IMR-90 (cell line): ENCODE measurements at regions not wholly inside any gene's neighbourhood (a gene's known extent, or its start where the extent isn't known, plus 50 kb on each side); places are given as distances from the start of the nearest gene placed in this dataset.

Experiments
- ATAC-seq: fragments of 200-7000 bp; cut with Tn5 transposase; 2 replicates; pipeline ENCODE4 v1.9.1; 2020; ENCODE audit warnings: low read depth, mild to moderate bottlenecking, moderate library complexity
- BruUV-seq: library from RNA; stranded (reverse); fragments of 400-500 nt; replicated peaks from 2 replicates; lab custom pipeline; 2021; lab: Mats Ljungman, UMichigan
- CTCF ChIA-PET: fragments of 300-600 bp; formaldehyde crosslinking; extraction: SDS; loops from one replicate; lab custom pipeline; 2021; ENCODE audit warnings: antibody characterized with exemption; lab: Yijun Ruan, JAX
- POLR2A ChIA-PET: fragments of 300-600 bp; sonication (Branson Sonifier 250); formaldehyde crosslinking; loops from one replicate; lab custom pipeline; 2022; ENCODE audit warnings: antibody characterized with exemption; ENCODE audit not compliant: unreplicated experiment; lab: Charles Lee
- DNase-seq: peaks from one replicate; pipeline ENCODE4 v3.0.0; 2013
- H2AFZ ChIP-seq: replicated peaks from 2 replicates; pipeline ENCODE3; 2013; ENCODE audit warnings: low read length, mild to moderate bottlenecking; ENCODE audit not compliant: poor library complexity
- H2AK5ac ChIP-seq: 2 replicates; pipeline ENCODE4 v1.6.1; 2013; ENCODE audit warnings: low read depth, low read length, inconsistent platforms
- H2AK9ac ChIP-seq: replicated peaks from 2 replicates; pipeline ENCODE3; 2013; ENCODE audit warnings: mild to moderate bottlenecking, low read depth, low read length, moderate library complexity; ENCODE audit not compliant: poor library complexity
- H2BK120ac ChIP-seq: 2 replicates; pipeline ENCODE4 v1.6.1; 2013; ENCODE audit warnings: low read depth, low read length, inconsistent platforms
- H2BK15ac ChIP-seq: 3 replicates; pipeline ENCODE4 v1.6.1; 2013; ENCODE audit warnings: low read depth, low read length, inconsistent platforms
- H2BK20ac ChIP-seq: 2 replicates; pipeline ENCODE4 v1.6.1; 2013; ENCODE audit warnings: low read depth, mild to moderate bottlenecking, inconsistent platforms, low read length, moderate library complexity
- H2BK5ac ChIP-seq: 2 replicates; pipeline ENCODE4 v1.6.1; 2013; ENCODE audit warnings: mild to moderate bottlenecking, low read depth, low read length, inconsistent platforms; ENCODE audit not compliant: poor library complexity, severe bottlenecking
- H3K14ac ChIP-seq: replicated peaks from 2 replicates; pipeline ENCODE4 v1.6.1; 2013; ENCODE audit warnings: low read depth, low read length, inconsistent platforms
- H3K18ac ChIP-seq: 2 replicates; pipeline ENCODE4 v1.6.1; 2013; ENCODE audit warnings: low read depth, low read length, control low read depth
- H3K23ac ChIP-seq: 2 replicates; pipeline ENCODE4 v1.6.1; 2013; ENCODE audit warnings: low read depth, low read length, inconsistent platforms
- H3K27ac ChIP-seq: 2 replicates; pipeline ENCODE4 v1.5.1; 2013; ENCODE audit warnings: mild to moderate bottlenecking, control low read depth, low read length; ENCODE audit not compliant: insufficient read depth
- H3K27me3 ChIP-seq: 2 replicates; pipeline ENCODE4 v1.6.1; 2013; ENCODE audit warnings: low read length; ENCODE audit not compliant: control insufficient read depth, insufficient read depth
- H3K36me3 ChIP-seq: 2 replicates; pipeline ENCODE4 v1.6.1; 2013; ENCODE audit warnings: low read length, mixed read lengths; ENCODE audit not compliant: control insufficient read depth, insufficient read depth
- H3K4ac ChIP-seq: 2 replicates; pipeline ENCODE4 v1.6.1; 2013; ENCODE audit warnings: low read depth, low read length, inconsistent platforms
- H3K4me1 ChIP-seq: 2 replicates; pipeline ENCODE4 v1.6.1; 2013; ENCODE audit warnings: low read length, mixed read lengths; ENCODE audit not compliant: control insufficient read depth, insufficient read depth
- H3K4me2 ChIP-seq: 2 replicates; pipeline ENCODE4 v1.6.1; 2013; ENCODE audit warnings: low read depth, mild to moderate bottlenecking, control low read depth, low read length, moderate library complexity
- H3K4me3 ChIP-seq: 2 replicates; pipeline ENCODE4 v1.5.1; 2013; ENCODE audit warnings: low read depth, mild to moderate bottlenecking, control low read depth, low read length, moderate library complexity; ENCODE audit not compliant: insufficient read depth
- H3K56ac ChIP-seq: 2 replicates; pipeline ENCODE4 v1.6.1; 2013; ENCODE audit warnings: low read length, inconsistent platforms; ENCODE audit not compliant: insufficient read depth; ENCODE audit errors: extremely low read depth
- H3K79me1 ChIP-seq, 2 experiments: 2 replicates each; pipeline ENCODE4 v1.6.1; 2013; ENCODE audit warnings: low read length in 2 of 2, inconsistent platforms in 1 of 2, low read depth in 1 of 2
- H3K9ac ChIP-seq: 2 replicates; pipeline ENCODE4 v1.6.1; 2013; ENCODE audit warnings: low read depth, low read length, control low read depth
- H3K9me1 ChIP-seq: 2 replicates; pipeline ENCODE4 v1.6.1; 2013; ENCODE audit warnings: low read length, inconsistent platforms; ENCODE audit not compliant: insufficient read depth
- H3K9me3 ChIP-seq: 2 replicates; pipeline ENCODE4 v1.6.1; 2013; ENCODE audit warnings: low read length; ENCODE audit not compliant: control insufficient read depth, insufficient read depth
- H4K20me1 ChIP-seq: 2 replicates; pipeline ENCODE4 v1.6.1; 2013; ENCODE audit warnings: low read length, inconsistent platforms; ENCODE audit not compliant: insufficient read depth
- H4K5ac ChIP-seq: 2 replicates; pipeline ENCODE4 v1.6.1; 2013; ENCODE audit warnings: mild to moderate bottlenecking, low read depth, low read length, control low read depth
- H4K8ac ChIP-seq, 2 experiments: 2 replicates each; pipeline ENCODE4 v1.6.1; 2013; ENCODE audit warnings: low read depth in 2 of 2, low read length in 2 of 2, control low read depth in 1 of 2, inconsistent platforms in 1 of 2
- H4K91ac ChIP-seq: 2 replicates; pipeline ENCODE4 v1.6.1; 2013; ENCODE audit warnings: low read depth, low read length, inconsistent platforms; ENCODE audit not compliant: insufficient read depth
- CTCF ChIP-seq: conservative IDR thresholded peaks from 2 replicates; pipeline ENCODE4 v1.5.1; 2012; ENCODE audit warnings: mild to moderate bottlenecking, low read depth, low read length, improper control_type of control experiment
- WGBS, 2 experiments: methylation state at CpG; one replicate each; pipeline versions ENCODE4 v1.1.5 to v1.1.7; 2013; ENCODE audit warnings: missing lambda C conversion rate in 2 of 2; ENCODE audit not compliant: insufficient read length in 1 of 2; ENCODE audit errors: extremely low coverage in 2 of 2; 5-methylcytosine and 5-hydroxymethylcytosine counted together
- dilution Hi-C: fragments of 300-500 bp; cut with HindIII; formaldehyde crosslinking; loops from one replicate; pipeline ENCODE4 v1.14.3; 2018; ENCODE audit warnings: low sequenced_read_pairs; ENCODE audit not compliant: unreplicated experiment
- in situ Hi-C: fragments of 300-500 bp; cut with MboI; formaldehyde crosslinking; loops from 3 replicates; pipeline ENCODE4 v1.14.3; 2019; ENCODE audit warnings: low sequenced_read_pairs, inconsistent platforms, mixed read lengths
- intact Hi-C: fragments of 100-400 bp; cut with micrococcal nuclease; formaldehyde crosslinking; loops from 2 replicates; pipeline ENCODE4 v1.10.0; 2022

DNA sequence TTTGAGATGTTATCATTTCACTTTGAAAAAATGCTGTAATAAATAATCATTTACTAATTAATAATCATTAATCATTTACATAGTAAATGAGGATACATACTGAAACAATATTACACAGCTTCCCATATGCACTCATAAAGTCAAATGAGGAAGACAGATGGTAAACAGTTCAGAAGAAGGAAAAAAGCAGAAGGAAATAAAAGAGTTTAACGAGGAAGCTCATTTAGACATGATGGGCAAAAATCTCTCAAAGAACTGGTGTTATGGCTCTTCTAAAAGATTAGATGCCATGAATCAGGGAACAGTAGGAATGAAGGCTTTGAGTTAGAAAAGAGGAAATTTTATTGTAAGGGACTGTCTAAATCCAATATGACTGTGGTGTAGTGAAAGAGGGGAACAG is 347.6 kb downstream of the PTPRC start:
- no peaks in the 10 kb centered on the region for H3K9me1 ChIP-seq
- in situ Hi-C loops (no loop called here), intact Hi-C loops (no loop called here), dilution Hi-C loops (no loop called here)
- no peak overlapping the region for H2BK5ac ChIP-seq
- ATAC-seq (no peak), DNase-seq (no peak)
- no peak overlapping the region for H3K14ac ChIP-seq
- no peaks in the 10 kb centered on the region for H3K9me3 ChIP-seq
- POLR2A ChIA-PET: no interaction called here
- H2BK20ac ChIP-seq: no peak overlapping the region
- no peaks in the 10 kb centered on the region for H3K36me3 ChIP-seq
- H2AK9ac ChIP-seq: no peak overlapping the region
- H3K27ac ChIP-seq: no peak overlapping the region
- no peak overlapping the region for H3K9ac ChIP-seq
- CTCF ChIA-PET: no interaction called here
- H3K23ac ChIP-seq: no peak overlapping the region
- no peak overlapping the region for H2BK120ac ChIP-seq
- no peaks in the 10 kb centered on the region for H3K27me3 ChIP-seq
- no peak overlapping the region for H3K56ac ChIP-seq
- H3K4me2 ChIP-seq: no peak overlapping the region
- H3K4me1 ChIP-seq: no peaks in the 10 kb centered on the region
- H3K4me3 ChIP-seq: no peak overlapping the region
- no peak overlapping the region for H2BK15ac ChIP-seq
- H4K5ac ChIP-seq: no peak overlapping the region
- H3K79me1 ChIP-seq: no peaks in the 10 kb centered on the region
- H3K18ac ChIP-seq: no peak overlapping the region
- no TSS peak for BruUV-seq
- no peak overlapping the region for H4K8ac ChIP-seq
- no peak overlapping the region for H2AFZ ChIP-seq
- TF ChIP-seq CTCF: no peak
- H3K4ac ChIP-seq: no peak overlapping the region
- no peak overlapping the region for H2AK5ac ChIP-seq
- no CpG with 5 or more reads among the region's 1 CpG for WGBS, 2 experiments
- no peaks in the 10 kb centered on the region for H4K20me1 ChIP-seq
- no peak overlapping the region for H4K91ac ChIP-seq
